Omental fat pad (tissue), 3 donors: ENCODE measurements at regions not wholly inside any gene's neighbourhood (a gene's known extent, or its start where the extent isn't known, plus 50 kb on each side); places are given as distances from the start of the nearest gene placed in this dataset.

Experiments used
- ATAC-seq: fragments of 150-250 bp; one replicate; pipeline ENCODE4 v1.9.1; 2016; ENCODE audit warnings: mild to moderate bottlenecking, moderate library complexity; ENCODE audit not compliant: low FRiP score
- DNase-seq: peaks from one replicate; pipeline ENCODE4 v3.0.0-alpha.2; 2019; ENCODE audit warnings: low spot score
- CTCF ChIP-seq, 3 donors: fragments of 450-650 bp; IDR thresholded peaks; one replicate each; pipeline ENCODE4 v1.5.1; 2016 to 2017; ENCODE audit warnings: antibody characterized with exemption in 3 of 3, mild to moderate bottlenecking in 3 of 3, moderate library complexity in 2 of 3

GRCh38 chr18:76223403-76223802 lies 271.6 kb downstream of the ZNF516 start:
- no peak for TF ChIP-seq CTCF (IDR thresholded peaks at IDR 0.05)
- no peak for ATAC-seq
- DNase-seq, result no peak

GRCh38 chr18:76219023-76219422 lies 276.0 kb downstream of the ZNF516 start:
- TF ChIP-seq CTCF (IDR thresholded peaks at IDR 0.05), result no peak
- ATAC-seq (no peak), DNase-seq (no peak)

- DNase-seq (no peak), ATAC-seq (no peak)
- no peak for TF ChIP-seq CTCF (IDR thresholded peaks at IDR 0.05)
Measured at GRCh38 chr18:76216096-76216495, 278.9 kb downstream of the ZNF516 start.

- no peak for ATAC-seq
- DNase-seq, result no peak
- no peak for TF ChIP-seq CTCF (IDR thresholded peaks at IDR 0.05)
Measured at GRCh38 chr18:76213991-76214390, 281.1 kb downstream of the ZNF516 start.

- TF ChIP-seq CTCF (IDR thresholded peaks at IDR 0.05), result no peak
- DNase-seq (no peak), ATAC-seq (no peak)
Measured at GRCh38 chr18:76212960-76213359, 282.1 kb downstream of the ZNF516 start.

GRCh38 chr18:76209597-76209996 lies 285.4 kb downstream of the ZNF516 start:
- ATAC-seq (no peak), DNase-seq (no peak)
- TF ChIP-seq CTCF (IDR thresholded peaks at IDR 0.05), result no peak

GRCh38 chr18:76208678-76209306 lies 286.2 kb downstream of the ZNF516 start:
- TF ChIP-seq CTCF (IDR thresholded peaks at IDR 0.05), result no peak
- ATAC-seq (no peak), DNase-seq (no peak)
